GM18511 (cell line): ENCODE measurements at regions not wholly inside any gene's neighbourhood (a gene's known extent, or its start where the extent isn't known, plus 50 kb on each side); places are given as distances from the start of the nearest gene placed in this dataset.

Source experiments
- ATAC-seq: cut with Tn5 transposase; IDR thresholded peaks from one replicate; pipeline ENCODE4 v1.9.1; 2021; ENCODE audit warnings: mild to moderate bottlenecking, moderate library complexity; ENCODE audit not compliant: unreplicated experiment

- ATAC-seq, result no peak
Measured at GRCh38 chr2:64704161-64704560, 50.4 kb upstream of the SERTAD2 start.

- no peak for ATAC-seq
Measured at GRCh38 chr2:64704996-64705395, 51.3 kb upstream of the SERTAD2 start.

GRCh38 chr2:64707276-64707675, 53.6 kb upstream of the SERTAD2 start:
- ATAC-seq, result no peak

- ATAC-seq, result no peak
Measured at GRCh38 chr2:64708829-64709228, 55.1 kb upstream of the SERTAD2 start.

GRCh38 chr2:64711252-64711800, 57.6 kb upstream of the SERTAD2 start:
- ATAC-seq, result no peak

- no peak for ATAC-seq
Measured at GRCh38 chr2:64713686-64714085, 60.0 kb upstream of the SERTAD2 start.

GRCh38 chr2:64716569-64716968, 62.9 kb upstream of the SERTAD2 start:
- no peak for ATAC-seq

- no peak for ATAC-seq
Measured at GRCh38 chr2:64718250-64718885, 64.7 kb upstream of the SERTAD2 start.

GRCh38 chr2:64720535-64721319, 67.0 kb upstream of the SERTAD2 start:
- no peak for ATAC-seq

GRCh38 chr2:64721320-64721623, 67.6 kb upstream of the SERTAD2 start:
- no peak for ATAC-seq

- ATAC-seq, result no peak
Measured at GRCh38 chr2:64722291-64723044, 68.8 kb upstream of the SERTAD2 start.

- peak; percentile 93 for ATAC-seq
Measured at GRCh38 chr2:64727013-64727767, 73.5 kb upstream of the SERTAD2 start.

- no peak for ATAC-seq
Measured at GRCh38 chr2:64727843-64728463, 74.2 kb upstream of the SERTAD2 start.

- ATAC-seq, result peak; percentile 41
Measured at GRCh38 chr2:64730551-64731262, 77.0 kb upstream of the SERTAD2 start.

GRCh38 chr2:64731263-64731643, 77.5 kb upstream of the SERTAD2 start:
- ATAC-seq, result no peak

GRCh38 chr2:64731746-64732145, 78.0 kb upstream of the SERTAD2 start:
- ATAC-seq, result no peak

- ATAC-seq, result no peak
Measured at GRCh38 chr2:64732146-64732545, 78.4 kb upstream of the SERTAD2 start.

GRCh38 chr2:64735504-64735903, 81.8 kb upstream of the SERTAD2 start:
- ATAC-seq, result no peak

- peak; percentile 84 for ATAC-seq
Measured at GRCh38 chr2:64737547-64737946, 83.8 kb upstream of the SERTAD2 start.

- peak; percentile 93 for ATAC-seq
Measured at GRCh38 chr2:64738026-64738425, 84.3 kb upstream of the SERTAD2 start.
